ENCODE measurements at regions not wholly inside any gene's neighbourhood (a gene's known extent, or its start where the extent isn't known, plus 50 kb on each side); places are given as distances from the start of the nearest gene placed in this dataset.
A peak's percentile ranks its signal among the peaks of the same experiment; 100 is the strongest.

GRCh38 chr6:14655201-14656061, 537.9 kb downstream of the CD83 start:
- H3K9me3 ChIP-seq: no peaks in the 10 kb centered on the region
- 63 to 64% methylated on average over 11 to 16 of the region's 16 CpGs for whole genome bisulfite sequencing, 2 donors (ENCODE audit: low coverage in 1 of 2)
- no peak for DNase-seq
- in situ Hi-C loops (cut with MboI; ENCODE audit: low pct_ligation_motif_present in 1 of 4, low pct_unique_long_range_greater_than_20kb in 1 of 4, low sequenced_read_pairs in 3 of 4): no loop called here
- H3K4me1 ChIP-seq: peaks cover 0 to 23% (median 3%) of the 10 kb centered on the region in 4 donors
- H3K4me3 ChIP-seq: no peak overlapping the region
- TF ChIP-seq EP300 (IDR thresholded peaks at IDR 0.05; ENCODE audit: low read depth) (no peak), POLR2AphosphoS5 (IDR thresholded peaks at IDR 0.05) (no peak), POLR2A (IDR thresholded peaks at IDR 0.05) (no peak), CTCF (IDR thresholded peaks at IDR 0.05) (no peak)
- peak overlapping the region in 2 of 4 donors; percentile 8 to 27 for H3K27ac ChIP-seq
- no peaks in the 10 kb centered on the region for H3K36me3 ChIP-seq
- intact Hi-C loops (cut with DNase I; ENCODE audit: low total_unique reads): no loop called here
- no peaks in the 10 kb centered on the region for H3K27me3 ChIP-seq

DNA sequence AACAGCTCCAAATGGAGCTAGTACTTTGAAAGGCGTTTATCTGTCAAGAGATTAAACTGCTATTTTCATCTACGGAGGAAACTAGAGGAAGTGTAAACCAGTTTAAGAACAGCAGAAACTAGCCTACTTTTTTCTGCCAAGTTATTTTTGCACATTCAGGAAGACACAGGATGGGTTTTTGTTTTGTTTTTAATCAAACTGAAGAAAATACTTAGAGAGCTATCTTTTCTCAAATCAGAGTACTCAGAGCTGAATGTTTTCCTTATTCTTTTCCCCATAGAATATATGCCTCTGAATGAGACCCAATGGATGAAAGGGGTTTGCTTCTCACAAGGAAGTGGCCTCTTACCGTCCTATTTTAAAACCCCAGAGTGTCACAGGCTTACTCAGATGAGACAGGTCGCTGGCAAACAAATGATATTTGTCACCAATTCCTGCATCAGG, 538.5 kb downstream of the CD83 start:
- in situ Hi-C loops (cut with MboI; ENCODE audit: low pct_ligation_motif_present in 1 of 4, low pct_unique_long_range_greater_than_20kb in 1 of 4, low sequenced_read_pairs in 3 of 4) (no loop called here), intact Hi-C loops (cut with DNase I; ENCODE audit: low total_unique reads) (no loop called here)
- Histone ChIP-seq H3K36me3 (no peaks in the 10 kb centered on the region), H3K4me3 (no peak overlapping the region), H3K27me3 (no peaks in the 10 kb centered on the region), H3K4me1 (peaks cover 0 to 23% (median 3%) of the 10 kb centered on the region in 4 donors), H3K27ac (peak overlapping the region in 2 of 4 donors; percentile 8 to 27), H3K9me3 (no peaks in the 10 kb centered on the region)
- no peak for TF ChIP-seq EP300 (IDR thresholded peaks at IDR 0.05; ENCODE audit: low read depth)
- TF ChIP-seq CTCF (IDR thresholded peaks at IDR 0.05): no peak
- no peak for TF ChIP-seq POLR2A (IDR thresholded peaks at IDR 0.05)
- TF ChIP-seq POLR2AphosphoS5 (IDR thresholded peaks at IDR 0.05): no peak
- WGBS, 2 donors (ENCODE audit: low coverage in 1 of 2): 30 to 36% methylated on average over 4 of the region's 4 CpGs
- no peak for DNase-seq

- Histone ChIP-seq H3K9me3 (no peaks in the 10 kb centered on the region), H3K4me1 (peaks cover 0 to 23% (median 3%) of the 10 kb centered on the region in 4 donors), H3K4me3 (no peak overlapping the region), H3K27ac (peak overlapping the region in 1 of 4 donors; percentile 8), H3K27me3 (no peaks in the 10 kb centered on the region), H3K36me3 (no peaks in the 10 kb centered on the region)
- intact Hi-C loops (cut with DNase I; ENCODE audit: low total_unique reads) (no loop called here), in situ Hi-C loops (cut with MboI; ENCODE audit: low pct_ligation_motif_present in 1 of 4, low pct_unique_long_range_greater_than_20kb in 1 of 4, low sequenced_read_pairs in 3 of 4) (no loop called here)
- TF ChIP-seq CTCF (IDR thresholded peaks at IDR 0.05) (no peak), POLR2A (IDR thresholded peaks at IDR 0.05) (no peak), POLR2AphosphoS5 (IDR thresholded peaks at IDR 0.05) (no peak), EP300 (IDR thresholded peaks at IDR 0.05; ENCODE audit: low read depth) (no peak)
- 37 to 40% methylated on average over 4 of the region's 4 CpGs for WGBS, 2 donors (ENCODE audit: low coverage in 1 of 2)
- no peak for DNase-seq
Measured at GRCh38 chr6:14656649-14657048, 539.1 kb downstream of the CD83 start.

DNA sequence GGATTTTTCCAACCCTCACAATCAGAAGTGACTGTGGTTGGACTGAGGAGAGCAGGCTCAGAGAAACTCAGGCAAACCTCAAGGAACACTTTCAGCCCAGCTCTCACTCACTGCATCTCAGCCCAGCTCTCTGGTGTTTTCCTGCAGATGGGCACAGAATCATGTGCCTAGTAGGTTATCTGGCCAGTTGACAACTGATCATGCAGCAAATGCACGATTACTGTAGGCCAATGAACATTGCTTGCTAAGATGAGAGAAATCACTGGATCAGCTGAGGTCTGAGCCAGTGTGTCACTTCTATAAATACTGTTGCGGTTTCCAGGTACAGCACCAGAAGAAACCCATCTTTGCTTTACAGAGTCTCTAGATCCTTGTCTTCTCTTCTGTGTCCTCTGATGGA, 540.5 kb downstream of the CD83 start:
- Histone ChIP-seq H3K36me3 (no peaks in the 10 kb centered on the region), H3K27me3 (no peaks in the 10 kb centered on the region), H3K9me3 (no peaks in the 10 kb centered on the region), H3K4me3 (no peak overlapping the region), H3K27ac (no peak overlapping the region), H3K4me1 (peaks cover 0 to 23% (median 3%) of the 10 kb centered on the region in 4 donors)
- WGBS, 2 donors (ENCODE audit: low coverage in 1 of 2): 90% methylated on average over 2 of the region's 2 CpGs; no CpG with 5 or more reads in 1 of the 2 donors
- no peak for DNase-seq
- TF ChIP-seq CTCF (IDR thresholded peaks at IDR 0.05) (no peak), POLR2AphosphoS5 (IDR thresholded peaks at IDR 0.05) (no peak), POLR2A (IDR thresholded peaks at IDR 0.05) (no peak), EP300 (IDR thresholded peaks at IDR 0.05; ENCODE audit: low read depth) (no peak)
- in situ Hi-C loops (cut with MboI; ENCODE audit: low pct_ligation_motif_present in 1 of 4, low pct_unique_long_range_greater_than_20kb in 1 of 4, low sequenced_read_pairs in 3 of 4): no loop called here
- intact Hi-C loops (cut with DNase I; ENCODE audit: low total_unique reads): no loop called here
